Endothelial cell (in vitro differentiated cells): ENCODE measurements at regions not wholly inside any gene's neighbourhood (a gene's known extent, or its start where the extent isn't known, plus 50 kb on each side); places are given as distances from the start of the nearest gene placed in this dataset.

Experiments
- DNase-seq: peaks from one replicate; pipeline ENCODE4 v3.0.0; 2021; ENCODE audit warnings: low spot score
- H3K27ac Mint-ChIP-seq: one replicate; pipeline ENCODE4 v1.8.0; 2021; ENCODE audit warnings: mixed read lengths, inconsistent platforms; ENCODE audit not compliant: unreplicated experiment
- H3K27me3 Mint-ChIP-seq: one replicate; pipeline ENCODE4 v1.8.0; 2021; ENCODE audit warnings: mild to moderate bottlenecking, moderate library complexity, mixed read lengths, inconsistent platforms; ENCODE audit not compliant: unreplicated experiment
- H3K36me3 Mint-ChIP-seq: one replicate; pipeline ENCODE4 v1.8.0; 2021; ENCODE audit warnings: mild to moderate bottlenecking, low read depth, mixed read lengths, inconsistent platforms; ENCODE audit not compliant: unreplicated experiment
- H3K4me1 Mint-ChIP-seq: one replicate; pipeline ENCODE4 v1.8.0; 2021; ENCODE audit warnings: mild to moderate bottlenecking, mixed read lengths, inconsistent platforms; ENCODE audit not compliant: unreplicated experiment
- H3K4me3 Mint-ChIP-seq: one replicate; pipeline ENCODE4 v1.8.0; 2021; ENCODE audit warnings: mild to moderate bottlenecking, mixed read lengths, inconsistent platforms; ENCODE audit not compliant: unreplicated experiment
- H3K9me3 Mint-ChIP-seq: one replicate; pipeline ENCODE4 v1.8.0; 2021; ENCODE audit warnings: mixed read lengths, inconsistent platforms; ENCODE audit not compliant: unreplicated experiment
- CTCF ChIP-seq: fragments of 200-600 bp; sonication (generic); IDR thresholded peaks from one replicate; pipeline ENCODE4 v1.5.0; 2021; ENCODE audit warnings: antibody characterized with exemption; ENCODE audit not compliant: unreplicated experiment

GRCh38 chr5:60404171-60404570, 295.8 kb downstream of the DEPDC1B start:
- Mint-ChIP-seq H3K9me3 (no peaks in the 10 kb centered on the region), H3K4me3 (no peak overlapping the region), H3K4me1 (no peaks in the 10 kb centered on the region), H3K27me3 (peaks cover 2% of the 10 kb centered on the region), H3K27ac (no peak overlapping the region), H3K36me3 (no peaks in the 10 kb centered on the region)
- DNase-seq, result no peak
- no peak for TF ChIP-seq CTCF

- Mint-ChIP-seq H3K27me3 (peaks cover 2% of the 10 kb centered on the region), H3K36me3 (no peaks in the 10 kb centered on the region), H3K27ac (no peak overlapping the region), H3K4me3 (no peak overlapping the region), H3K4me1 (no peaks in the 10 kb centered on the region), H3K9me3 (no peaks in the 10 kb centered on the region)
- TF ChIP-seq CTCF, result no peak
- no peak for DNase-seq
Observed at GRCh38 chr5:60403343-60404006, 296.5 kb downstream of the DEPDC1B start.

GRCh38 chr5:60402161-60402785, 297.7 kb downstream of the DEPDC1B start:
- no peaks in the 10 kb centered on the region for H3K36me3 Mint-ChIP-seq
- no peak overlapping the region for H3K27ac Mint-ChIP-seq
- no peak overlapping the region for H3K4me3 Mint-ChIP-seq
- no peaks in the 10 kb centered on the region for H3K9me3 Mint-ChIP-seq
- no peak for TF ChIP-seq CTCF
- DNase-seq, result no peak
- H3K4me1 Mint-ChIP-seq, result no peaks in the 10 kb centered on the region
- H3K27me3 Mint-ChIP-seq, result peaks cover 2% of the 10 kb centered on the region

GRCh38 chr5:60401526-60401925, 298.4 kb downstream of the DEPDC1B start:
- H3K4me3 Mint-ChIP-seq, result no peak overlapping the region
- no peak for TF ChIP-seq CTCF
- H3K9me3 Mint-ChIP-seq, result no peaks in the 10 kb centered on the region
- H3K27me3 Mint-ChIP-seq, result peaks cover 2% of the 10 kb centered on the region
- no peak for DNase-seq
- no peak overlapping the region for H3K27ac Mint-ChIP-seq
- no peaks in the 10 kb centered on the region for H3K36me3 Mint-ChIP-seq
- no peaks in the 10 kb centered on the region for H3K4me1 Mint-ChIP-seq

GRCh38 chr5:60399507-60399906, 300.5 kb downstream of the DEPDC1B start:
- TF ChIP-seq CTCF, result no peak
- Mint-ChIP-seq H3K27me3 (peaks cover 2% of the 10 kb centered on the region), H3K27ac (no peak overlapping the region), H3K4me3 (no peak overlapping the region), H3K4me1 (no peaks in the 10 kb centered on the region), H3K9me3 (no peaks in the 10 kb centered on the region), H3K36me3 (no peaks in the 10 kb centered on the region)
- DNase-seq, result no peak
